Right lobe of liver (tissue), 4 donors: ENCODE measurements at regions not wholly inside any gene's neighbourhood (a gene's known extent, or its start where the extent isn't known, plus 50 kb on each side); places are given as distances from the start of the nearest gene placed in this dataset.

Source experiments
- POLR2A ChIP-seq: fragments of 450-650 bp; IDR thresholded peaks from one replicate; pipeline ENCODE4 v1.6.1; 2017; ENCODE audit warnings: antibody characterized with exemption, mild to moderate bottlenecking
- TF ChIP-seq, protein P1 (sequence below), 4 donors: fragments of 200-600 bp in 3 of 4; fragments of 450-650 bp in 1 of 4; IDR thresholded peaks; one replicate each; pipeline versions ENCODE4 v1.5.1 to v1.8.0; 2016 to 2022; ENCODE audit warnings: antibody characterized with exemption in 4 of 4, mild to moderate bottlenecking in 2 of 4
- donor health status: DM: no; HTN: no; CAD: no.
- donor health status: DM: no; HTN: no; CAD: no.
- donor health status: DM: no; HTN: yes; CAD: no.

DNA sequence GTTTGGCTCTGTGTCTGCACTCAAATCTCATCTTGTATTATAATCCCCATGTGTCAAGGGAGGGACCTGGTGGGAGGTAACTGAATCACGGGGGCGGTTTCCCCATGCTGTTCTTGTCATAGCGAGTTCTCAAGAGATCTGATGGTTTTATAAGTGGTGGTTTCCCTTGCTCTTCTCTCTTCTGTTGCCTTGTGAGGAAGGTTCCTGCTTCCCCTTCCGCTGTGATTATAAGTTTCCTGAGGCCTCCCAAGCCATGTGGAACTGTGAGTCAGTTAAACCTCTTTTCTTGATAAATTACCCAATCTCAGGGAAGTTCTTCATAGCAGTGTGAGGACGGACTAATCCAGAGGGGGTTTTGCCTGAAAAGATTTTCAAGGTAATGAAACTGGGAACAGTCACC lies 245.4 kb downstream of the GALR1 start:
- TF ChIP-seq, protein P1, sequence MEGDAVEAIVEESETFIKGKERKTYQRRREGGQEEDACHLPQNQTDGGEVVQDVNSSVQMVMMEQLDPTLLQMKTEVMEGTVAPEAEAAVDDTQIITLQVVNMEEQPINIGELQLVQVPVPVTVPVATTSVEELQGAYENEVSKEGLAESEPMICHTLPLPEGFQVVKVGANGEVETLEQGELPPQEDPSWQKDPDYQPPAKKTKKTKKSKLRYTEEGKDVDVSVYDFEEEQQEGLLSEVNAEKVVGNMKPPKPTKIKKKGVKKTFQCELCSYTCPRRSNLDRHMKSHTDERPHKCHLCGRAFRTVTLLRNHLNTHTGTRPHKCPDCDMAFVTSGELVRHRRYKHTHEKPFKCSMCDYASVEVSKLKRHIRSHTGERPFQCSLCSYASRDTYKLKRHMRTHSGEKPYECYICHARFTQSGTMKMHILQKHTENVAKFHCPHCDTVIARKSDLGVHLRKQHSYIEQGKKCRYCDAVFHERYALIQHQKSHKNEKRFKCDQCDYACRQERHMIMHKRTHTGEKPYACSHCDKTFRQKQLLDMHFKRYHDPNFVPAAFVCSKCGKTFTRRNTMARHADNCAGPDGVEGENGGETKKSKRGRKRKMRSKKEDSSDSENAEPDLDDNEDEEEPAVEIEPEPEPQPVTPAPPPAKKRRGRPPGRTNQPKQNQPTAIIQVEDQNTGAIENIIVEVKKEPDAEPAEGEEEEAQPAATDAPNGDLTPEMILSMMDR (IDR thresholded peaks at IDR 0.05) = no peak
- no peak for TF ChIP-seq POLR2A
